NCI-H2107 treated with DMSO at 0.1 percent for 48 hours (cell line): ENCODE measurements at regions not wholly inside any gene's neighbourhood (a gene's known extent, or its start where the extent isn't known, plus 50 kb on each side); places are given as distances from the start of the nearest gene placed in this dataset.
"Not testable (repeated sequence)": the region's sequence is repeated elsewhere in the genome, so short reads cannot be mapped to it uniquely, and the experiment has no call there.

Experiments
- DNase-seq: peaks from one replicate; lab custom pipeline; 2025; ENCODE audit not compliant: unreplicated experiment; lab: John Stamatoyannopoulos, UW

GRCh38 chr11:23632293-23632692 is 772.0 kb upstream of the CCDC179 start:
- DNase-seq, result no peak

GRCh38 chr11:23644443-23644842 is 784.2 kb upstream of the CCDC179 start:
- DNase-seq, result no peak

GRCh38 chr11:23652336-23652735 is 792.1 kb upstream of the CCDC179 start:
- not testable (repeated sequence) for DNase-seq

GRCh38 chr11:23653071-23653675 is 792.9 kb upstream of the CCDC179 start:
- DNase-seq, result no peak

- DNase-seq, result no peak
These were observed 808.0 kb upstream of the CCDC179 start for GRCh38 chr11:23668324-23668723.

GRCh38 chr11:23673366-23673765 is 813.1 kb upstream of the CCDC179 start:
- DNase-seq, result no peak

GRCh38 chr11:23674866-23675265 is 814.6 kb upstream of the CCDC179 start:
- no peak for DNase-seq

GRCh38 chr11:23679041-23679440 is 817.8 kb upstream of the LUZP2 start:
- peak; percentile 60 for DNase-seq

GRCh38 chr11:23679981-23680380 is 816.9 kb upstream of the LUZP2 start:
- no peak for DNase-seq

- no peak for DNase-seq
These were observed 816.2 kb upstream of the LUZP2 start for GRCh38 chr11:23680488-23681230.

- DNase-seq, result no peak
These were observed 812.2 kb upstream of the LUZP2 start for GRCh38 chr11:23684701-23685100.

- DNase-seq, result no peak
These were observed 808.9 kb upstream of the LUZP2 start for GRCh38 chr11:23687991-23688390.

- DNase-seq, result no peak
These were observed 808.4 kb upstream of the LUZP2 start for GRCh38 chr11:23688411-23688810.

- no peak for DNase-seq
These were observed 808.0 kb upstream of the LUZP2 start for GRCh38 chr11:23688835-23689234.

GRCh38 chr11:23696688-23697415 is 800.0 kb upstream of the LUZP2 start:
- DNase-seq, result no peak

- no peak for DNase-seq
These were observed 792.7 kb upstream of the LUZP2 start for GRCh38 chr11:23704183-23704582.

- no peak for DNase-seq
These were observed 784.9 kb upstream of the LUZP2 start for GRCh38 chr11:23711981-23712380.

- no peak for DNase-seq
These were observed 777.8 kb upstream of the LUZP2 start for GRCh38 chr11:23719016-23719415.

GRCh38 chr11:23723861-23724260 is 773.0 kb upstream of the LUZP2 start:
- DNase-seq, result no peak

GRCh38 chr11:23725752-23726151 is 771.1 kb upstream of the LUZP2 start:
- DNase-seq, result no peak

GRCh38 chr11:23727387-23727786 is 769.5 kb upstream of the LUZP2 start:
- no peak for DNase-seq

GRCh38 chr11:23727794-23728193 is 769.1 kb upstream of the LUZP2 start:
- no peak for DNase-seq
